KMS-11 (cell line): ENCODE measurements at regions not wholly inside any gene's neighbourhood (a gene's known extent, or its start where the extent isn't known, plus 50 kb on each side); places are given as distances from the start of the nearest gene placed in this dataset.

Source experiments
- H2AFZ ChIP-seq: fragments of 200-600 bp; sonication (generic); 2 replicates; pipeline ENCODE4 v1.6.1; 2016; ENCODE audit warnings: antibody characterized with exemption, mixed run types, low read depth
- H3K27ac ChIP-seq: fragments of 200-600 bp; sonication (generic); 2 replicates; pipeline ENCODE4 v1.6.1; 2016; ENCODE audit warnings: mild to moderate bottlenecking, mixed run types
- H3K27me3 ChIP-seq: fragments of 200-600 bp; sonication (generic); 2 replicates; pipeline ENCODE4 v1.6.1; 2017; ENCODE audit warnings: mild to moderate bottlenecking, low read depth, mixed run types, moderate library complexity; ENCODE audit not compliant: insufficient read depth
- H3K36me3 ChIP-seq: fragments of 200-600 bp; sonication (generic); 2 replicates; pipeline ENCODE4 v1.6.1; 2017; ENCODE audit warnings: mild to moderate bottlenecking, mixed run types; ENCODE audit not compliant: insufficient read depth
- H3K4me1 ChIP-seq: fragments of 200-600 bp; sonication (generic); 2 replicates; pipeline ENCODE4 v1.6.1; 2016; ENCODE audit warnings: mild to moderate bottlenecking, low read depth, mixed run types; ENCODE audit not compliant: poor library complexity, severe bottlenecking
- H3K4me2 ChIP-seq: fragments of 200-600 bp; sonication (generic); 2 replicates; pipeline ENCODE4 v1.7.0; 2016; ENCODE audit warnings: mild to moderate bottlenecking, mixed run types
- H3K4me3 ChIP-seq: fragments of 200-600 bp; sonication (generic); IDR thresholded peaks from 2 replicates; pipeline ENCODE4 v1.6.1; 2017; ENCODE audit warnings: low read depth, low read length, mixed read lengths; ENCODE audit not compliant: insufficient read depth
- H3K79me2 ChIP-seq: fragments of 200-600 bp; sonication (generic); 2 replicates; pipeline ENCODE4 v1.6.1; 2016; ENCODE audit warnings: low read depth, mixed run types; ENCODE audit not compliant: insufficient read depth
- H3K9ac ChIP-seq: fragments of 200-600 bp; sonication (generic); 2 replicates; pipeline ENCODE4 v1.6.1; 2016; ENCODE audit warnings: mild to moderate bottlenecking, mixed run types
- H4K20me1 ChIP-seq: fragments of 200-600 bp; sonication (generic); 2 replicates; pipeline ENCODE4 v1.6.1; 2016; ENCODE audit warnings: mild to moderate bottlenecking, mixed run types; ENCODE audit not compliant: insufficient read depth
- CTCF ChIP-seq: fragments of 200-600 bp; sonication (generic); conservative IDR thresholded peaks from 2 replicates; pipeline ENCODE4 v1.6.1; 2017; ENCODE audit warnings: low read depth, mild to moderate bottlenecking, antibody characterized with exemption, low read length, moderate library complexity, mixed read lengths

- Histone ChIP-seq H3K27ac (peak overlapping the region; percentile 24; the same call in 1 of the 2 replicates), H3K4me1 (peaks cover 21% of the 10 kb centered on the region), H3K9ac (no peak overlapping the region), H3K27me3 (no peaks in the 10 kb centered on the region), H2AFZ (no peak overlapping the region), H4K20me1 (no peaks in the 10 kb centered on the region), H3K4me2 (peak overlapping the region; percentile 61; the same call in 1 of the 2 replicates), H3K79me2 (no peaks in the 10 kb centered on the region), H3K4me3 (no peak overlapping the region), H3K36me3 (no peaks in the 10 kb centered on the region)
- TF ChIP-seq CTCF, result no peak
These were observed 266.8 kb upstream of the ACTBL2 start for GRCh38 chr5:57749396-57749795.

- Histone ChIP-seq H3K4me3 (no peak overlapping the region), H3K27me3 (no peaks in the 10 kb centered on the region), H3K4me1 (peaks cover 21% of the 10 kb centered on the region), H4K20me1 (no peaks in the 10 kb centered on the region), H3K9ac (no peak overlapping the region), H3K27ac (no peak overlapping the region), H3K4me2 (no peak overlapping the region), H3K36me3 (no peaks in the 10 kb centered on the region), H2AFZ (no peak overlapping the region), H3K79me2 (no peaks in the 10 kb centered on the region)
- no peak for TF ChIP-seq CTCF
These were observed 263.4 kb upstream of the ACTBL2 start for GRCh38 chr5:57745700-57746651.

- H3K4me3 ChIP-seq, result no peak overlapping the region
- H3K27me3 ChIP-seq, result no peaks in the 10 kb centered on the region
- H3K27ac ChIP-seq, result no peak overlapping the region
- H3K79me2 ChIP-seq, result no peaks in the 10 kb centered on the region
- no peak overlapping the region for H2AFZ ChIP-seq
- no peak overlapping the region for H3K9ac ChIP-seq
- TF ChIP-seq CTCF, result no peak
- peaks cover 19% of the 10 kb centered on the region for H3K4me1 ChIP-seq
- no peaks in the 10 kb centered on the region for H3K36me3 ChIP-seq
- no peaks in the 10 kb centered on the region for H4K20me1 ChIP-seq
- H3K4me2 ChIP-seq, result no peak overlapping the region
These were observed 262.4 kb upstream of the ACTBL2 start for GRCh38 chr5:57745029-57745428.

- H3K4me1 ChIP-seq, result no peaks in the 10 kb centered on the region
- H3K36me3 ChIP-seq, result no peaks in the 10 kb centered on the region
- no peak overlapping the region for H3K4me3 ChIP-seq
- no peak overlapping the region for H3K4me2 ChIP-seq
- no peak overlapping the region for H2AFZ ChIP-seq
- H3K27me3 ChIP-seq, result no peaks in the 10 kb centered on the region
- no peak for TF ChIP-seq CTCF
- no peak overlapping the region for H3K9ac ChIP-seq
- no peaks in the 10 kb centered on the region for H4K20me1 ChIP-seq
- H3K27ac ChIP-seq, result no peak overlapping the region
- H3K79me2 ChIP-seq, result no peaks in the 10 kb centered on the region
These were observed 258.7 kb upstream of the ACTBL2 start for GRCh38 chr5:57741336-57741735.
